ENCODE measurements at regions not wholly inside any gene's neighbourhood (a gene's known extent, or its start where the extent isn't known, plus 50 kb on each side); places are given as distances from the start of the nearest gene placed in this dataset.
"Not testable (repeated sequence)": the region's sequence is repeated elsewhere in the genome, so short reads cannot be mapped to it uniquely, and the experiment has no call there.

- not testable (repeated sequence) for TF ChIP-seq CTCF, POLR2A (IDR thresholded peaks at IDR 0.05)
These were observed 213.7 kb upstream of the ADRA1D start for GRCh38 chr20:4462801-4463200.
